Liver (tissue), 8 donors: ENCODE measurements at regions not wholly inside any gene's neighbourhood (a gene's known extent, or its start where the extent isn't known, plus 50 kb on each side); places are given as distances from the start of the nearest gene placed in this dataset.

Experiments used
- DNase-seq: peaks from one replicate; pipeline ENCODE4 v3.0.0-alpha.2; 2017; ENCODE audit warnings: low spot score
- H3K27ac ChIP-seq, 2 donors: one replicate each; pipeline ENCODE4 v1.7.0; 2013; ENCODE audit warnings: inconsistent platforms in 2 of 2, low read length in 2 of 2, control low read depth in 1 of 2, low read depth in 1 of 2, mild to moderate bottlenecking in 1 of 2
- H3K27me3 ChIP-seq, 4 donors: one replicate each; pipeline versions ENCODE4 v1.6.1 to v1.7.0; 2013; ENCODE audit warnings: low read length in 3 of 4, inconsistent platforms in 1 of 4, mild to moderate bottlenecking in 1 of 4, moderate library complexity in 1 of 4; ENCODE audit not compliant: control insufficient read depth in 4 of 4, insufficient read depth in 4 of 4
- H3K36me3 ChIP-seq, 4 donors: one replicate each; pipeline versions ENCODE4 v1.6.1 to v1.7.0; 2013; ENCODE audit warnings: low read length in 3 of 4, mild to moderate bottlenecking in 3 of 4, low read depth in 1 of 4, moderate library complexity in 1 of 4; ENCODE audit not compliant: control insufficient read depth in 4 of 4, insufficient read depth in 3 of 4
- H3K4me1 ChIP-seq, 4 donors: one replicate each; pipeline versions ENCODE4 v1.6.1 to v1.7.0; 2013; ENCODE audit warnings: low read length in 3 of 4, mild to moderate bottlenecking in 3 of 4, moderate library complexity in 1 of 4; ENCODE audit not compliant: control insufficient read depth in 4 of 4, insufficient read depth in 4 of 4
- H3K4me3 ChIP-seq, 3 donors: one replicate each; pipeline versions ENCODE4 v1.6.1 to v1.7.0; 2013; ENCODE audit warnings: low read length in 3 of 3, control low read depth in 1 of 3, low read depth in 1 of 3, mild to moderate bottlenecking in 1 of 3
- H3K9ac ChIP-seq, 2 donors: one replicate each; pipeline ENCODE4 v1.7.0; 2013; ENCODE audit warnings: low read length in 2 of 2, mild to moderate bottlenecking in 2 of 2, moderate library complexity in 2 of 2, control low read depth in 1 of 2, low read depth in 1 of 2
- H3K9me3 ChIP-seq, 4 donors: one replicate each; pipeline versions ENCODE4 v1.6.1 to v1.7.0; 2013; ENCODE audit warnings: low read length in 3 of 4; ENCODE audit not compliant: control insufficient read depth in 4 of 4
- EGR1 ChIP-seq, 2 donors: IDR thresholded peaks; 2 replicates each; pipeline ENCODE4 v1.6.1; 2016 to 2018; ENCODE audit warnings: antibody characterized with exemption in 2 of 2, low read depth in 2 of 2
- FOXA1 ChIP-seq: IDR thresholded peaks from 2 replicates; pipeline ENCODE4 v1.6.1; 2016; ENCODE audit warnings: antibody characterized with exemption
- FOXA2 ChIP-seq: IDR thresholded peaks from 2 replicates; pipeline ENCODE4 v1.6.1; 2016; ENCODE audit warnings: antibody characterized with exemption
- GABPA ChIP-seq, 2 donors: IDR thresholded peaks in 1 of 2; conservative IDR thresholded peaks in 1 of 2; 2 replicates each; pipeline ENCODE4 v1.6.1; 2016; ENCODE audit warnings: antibody characterized with exemption in 2 of 2, mild to moderate bottlenecking in 1 of 2, moderate library complexity in 1 of 2
- HNF4A ChIP-seq, 2 donors: conservative IDR thresholded peaks; 2 replicates each; pipeline ENCODE4 v1.6.1; 2016; ENCODE audit warnings: antibody characterized with exemption in 2 of 2, mild to moderate bottlenecking in 2 of 2
- HNF4G ChIP-seq: IDR thresholded peaks from 2 replicates; pipeline ENCODE4 v1.6.1; 2016; ENCODE audit warnings: antibody characterized with exemption
- JUND ChIP-seq, 2 donors: IDR thresholded peaks; 2 replicates each; pipeline ENCODE4 v1.6.1; 2016; ENCODE audit warnings: antibody characterized with exemption in 2 of 2
- NR2F2 ChIP-seq: IDR thresholded peaks from 2 replicates; pipeline ENCODE4 v1.6.1; 2016; ENCODE audit warnings: antibody characterized with exemption
- RAD21 ChIP-seq, 2 donors: IDR thresholded peaks; 2 replicates each; pipeline ENCODE4 v1.6.1; 2016; ENCODE audit warnings: antibody characterized with exemption in 2 of 2, mild to moderate bottlenecking in 2 of 2
- RXRA ChIP-seq, 2 donors: IDR thresholded peaks; 2 replicates each; pipeline ENCODE4 v1.6.1; 2017 to 2018; ENCODE audit warnings: antibody characterized with exemption in 2 of 2, mild to moderate bottlenecking in 1 of 2
- SP1 ChIP-seq: IDR thresholded peaks from 2 replicates; pipeline ENCODE4 v1.6.1; 2018; ENCODE audit warnings: antibody characterized with exemption, mild to moderate bottlenecking
- TAF1 ChIP-seq: conservative IDR thresholded peaks from 2 replicates; pipeline ENCODE4 v1.6.1; 2016; ENCODE audit warnings: antibody characterized with exemption, mild to moderate bottlenecking
- YY1 ChIP-seq: IDR thresholded peaks from 2 replicates; pipeline ENCODE4 v1.6.1; 2016; ENCODE audit warnings: antibody characterized with exemption, mild to moderate bottlenecking
- WGBS: extraction: QIAGEN DNeasy Blood & Tissue Kit; methylation state at CpG from one replicate; pipeline ENCODE4 v1.1.7; 2013; 5-methylcytosine and 5-hydroxymethylcytosine counted together
- TF ChIP-seq, protein P1 (sequence below): IDR thresholded peaks from 2 replicates; pipeline ENCODE4 v1.6.1; 2016; ENCODE audit warnings: antibody characterized with exemption
- TF ChIP-seq, protein P2 (sequence below): IDR thresholded peaks from 2 replicates; pipeline ENCODE4 v1.6.1; 2016; ENCODE audit warnings: antibody characterized with exemption
- TF ChIP-seq, protein P3 (sequence below): IDR thresholded peaks from 2 replicates; pipeline ENCODE4 v1.6.1; 2016; ENCODE audit warnings: antibody characterized with exemption
- TF ChIP-seq, protein P4 (sequence below): fragments of 150-350 bp; IDR thresholded peaks from 2 replicates; pipeline ENCODE4 v1.5.1; 2017; ENCODE audit warnings: improper control_type of control experiment, low read depth, low read length; ENCODE audit not compliant: missing input control
- TF ChIP-seq, protein P5 (sequence below): IDR thresholded peaks from 2 replicates; pipeline ENCODE4 v1.6.1; 2016; ENCODE audit warnings: antibody characterized with exemption, mild to moderate bottlenecking
- donor health status: healthy.
- donor health status: healthy.
- donor health status: healthy.
- donor health status: healthy.
- donor health status: healthy.

DNA sequence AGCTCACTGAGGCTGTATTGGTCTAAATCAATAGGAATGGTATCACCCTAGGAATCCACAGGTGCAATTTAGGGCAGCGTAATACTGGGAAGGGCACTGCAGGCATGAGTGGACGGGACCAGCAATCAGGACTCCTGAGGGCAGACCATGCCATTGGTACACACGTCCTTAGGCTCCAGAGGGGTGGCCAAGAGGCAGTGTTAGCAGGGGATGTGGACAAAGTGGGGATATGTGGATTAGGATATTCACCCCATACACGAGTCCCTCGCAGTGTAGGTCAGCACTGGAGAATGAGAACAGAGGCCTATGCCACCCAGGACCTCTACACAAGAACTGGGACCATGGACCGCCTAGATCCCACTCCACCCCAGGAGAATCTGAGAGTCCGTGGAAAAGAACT is 389.8 kb downstream of the BCL11A start:
- 85% methylated on average over 7 of the region's 7 CpGs for WGBS

DNA sequence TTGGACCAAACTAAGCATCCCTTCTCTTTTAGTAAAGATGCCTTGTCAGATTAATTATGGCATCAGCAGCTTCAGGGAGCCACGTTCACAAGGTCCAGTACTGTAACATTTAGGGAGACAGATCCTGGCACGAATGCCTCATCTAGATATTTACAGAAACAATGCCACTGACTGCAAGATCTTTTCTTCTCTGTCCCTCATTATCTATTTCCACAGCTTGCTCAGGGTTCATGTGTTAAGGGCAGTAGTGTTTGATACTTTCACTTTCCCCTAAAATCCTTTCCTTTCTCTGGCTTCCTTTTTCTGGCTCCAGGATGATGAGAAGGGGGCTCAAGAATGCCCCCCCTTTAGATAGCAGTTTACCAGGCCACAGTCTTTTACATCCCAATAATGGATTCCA is 393.9 kb downstream of the BCL11A start:
- H3K27me3 ChIP-seq, result no peaks in the 10 kb centered on the region
- WGBS, result 32% methylated on average over 2 of the region's 2 CpGs
- no peak for DNase-seq
- no peaks in the 10 kb centered on the region for H3K9me3 ChIP-seq
- H3K9ac ChIP-seq, result no peak overlapping the region
- no peak overlapping the region for H3K4me3 ChIP-seq
- H3K36me3 ChIP-seq, result no peaks in the 10 kb centered on the region
- no peaks in the 10 kb centered on the region for H3K4me1 ChIP-seq
- H3K27ac ChIP-seq, result no peak overlapping the region
- TF ChIP-seq FOXA1 (no peak), JUND (IDR thresholded peaks at IDR 0.05) (no peak), GABPA (IDR thresholded peaks at IDR 0.05 in 1 of 2, conservative IDR thresholded peaks at IDR 0.05 in 1 of 2) (no peak), EGR1 (IDR thresholded peaks at IDR 0.05; ENCODE audit: low read depth in 2 of 2) (no peak), RAD21 (IDR thresholded peaks at IDR 0.05) (no peak), HNF4A (conservative IDR thresholded peaks at IDR 0.05) (no peak), HNF4G (no peak), NR2F2 (no peak), FOXA2 (no peak), SP1 (no peak), TAF1 (no peak)
- TF ChIP-seq, protein P1, sequence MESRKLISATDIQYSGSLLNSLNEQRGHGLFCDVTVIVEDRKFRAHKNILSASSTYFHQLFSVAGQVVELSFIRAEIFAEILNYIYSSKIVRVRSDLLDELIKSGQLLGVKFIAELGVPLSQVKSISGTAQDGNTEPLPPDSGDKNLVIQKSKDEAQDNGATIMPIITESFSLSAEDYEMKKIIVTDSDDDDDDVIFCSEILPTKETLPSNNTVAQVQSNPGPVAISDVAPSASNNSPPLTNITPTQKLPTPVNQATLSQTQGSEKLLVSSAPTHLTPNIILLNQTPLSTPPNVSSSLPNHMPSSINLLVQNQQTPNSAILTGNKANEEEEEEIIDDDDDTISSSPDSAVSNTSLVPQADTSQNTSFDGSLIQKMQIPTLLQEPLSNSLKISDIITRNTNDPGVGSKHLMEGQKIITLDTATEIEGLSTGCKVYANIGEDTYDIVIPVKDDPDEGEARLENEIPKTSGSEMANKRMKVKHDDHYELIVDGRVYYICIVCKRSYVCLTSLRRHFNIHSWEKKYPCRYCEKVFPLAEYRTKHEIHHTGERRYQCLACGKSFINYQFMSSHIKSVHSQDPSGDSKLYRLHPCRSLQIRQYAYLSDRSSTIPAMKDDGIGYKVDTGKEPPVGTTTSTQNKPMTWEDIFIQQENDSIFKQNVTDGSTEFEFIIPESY, result no peak
- TF ChIP-seq, protein P2, sequence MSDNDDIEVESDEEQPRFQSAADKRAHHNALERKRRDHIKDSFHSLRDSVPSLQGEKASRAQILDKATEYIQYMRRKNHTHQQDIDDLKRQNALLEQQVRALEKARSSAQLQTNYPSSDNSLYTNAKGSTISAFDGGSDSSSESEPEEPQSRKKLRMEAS, result no peak
- TF ChIP-seq, protein P3, sequence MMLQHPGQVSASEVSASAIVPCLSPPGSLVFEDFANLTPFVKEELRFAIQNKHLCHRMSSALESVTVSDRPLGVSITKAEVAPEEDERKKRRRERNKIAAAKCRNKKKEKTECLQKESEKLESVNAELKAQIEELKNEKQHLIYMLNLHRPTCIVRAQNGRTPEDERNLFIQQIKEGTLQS, result no peak

More for the DNA sequence above, 389.8 kb downstream of the BCL11A start:
- Histone ChIP-seq H3K36me3 (no peaks in the 10 kb centered on the region), H3K9ac (no peak overlapping the region), H3K9me3 (no peaks in the 10 kb centered on the region), H3K4me3 (no peak overlapping the region), H3K4me1 (no peaks in the 10 kb centered on the region), H3K27me3 (no peaks in the 10 kb centered on the region), H3K27ac (no peak overlapping the region)
- no peak for DNase-seq
- TF ChIP-seq YY1 (no peak), HNF4G (no peak), RXRA (IDR thresholded peaks at IDR 0.05) (no peak), JUND (IDR thresholded peaks at IDR 0.05) (no peak), NR2F2 (no peak), FOXA2 (no peak), TAF1 (no peak), RAD21 (IDR thresholded peaks at IDR 0.05) (no peak), EGR1 (IDR thresholded peaks at IDR 0.05; ENCODE audit: low read depth in 2 of 2) (no peak), FOXA1 (no peak), HNF4A (conservative IDR thresholded peaks at IDR 0.05) (no peak), GABPA (IDR thresholded peaks at IDR 0.05 in 1 of 2, conservative IDR thresholded peaks at IDR 0.05 in 1 of 2) (no peak)
- TF ChIP-seq, protein P4, sequence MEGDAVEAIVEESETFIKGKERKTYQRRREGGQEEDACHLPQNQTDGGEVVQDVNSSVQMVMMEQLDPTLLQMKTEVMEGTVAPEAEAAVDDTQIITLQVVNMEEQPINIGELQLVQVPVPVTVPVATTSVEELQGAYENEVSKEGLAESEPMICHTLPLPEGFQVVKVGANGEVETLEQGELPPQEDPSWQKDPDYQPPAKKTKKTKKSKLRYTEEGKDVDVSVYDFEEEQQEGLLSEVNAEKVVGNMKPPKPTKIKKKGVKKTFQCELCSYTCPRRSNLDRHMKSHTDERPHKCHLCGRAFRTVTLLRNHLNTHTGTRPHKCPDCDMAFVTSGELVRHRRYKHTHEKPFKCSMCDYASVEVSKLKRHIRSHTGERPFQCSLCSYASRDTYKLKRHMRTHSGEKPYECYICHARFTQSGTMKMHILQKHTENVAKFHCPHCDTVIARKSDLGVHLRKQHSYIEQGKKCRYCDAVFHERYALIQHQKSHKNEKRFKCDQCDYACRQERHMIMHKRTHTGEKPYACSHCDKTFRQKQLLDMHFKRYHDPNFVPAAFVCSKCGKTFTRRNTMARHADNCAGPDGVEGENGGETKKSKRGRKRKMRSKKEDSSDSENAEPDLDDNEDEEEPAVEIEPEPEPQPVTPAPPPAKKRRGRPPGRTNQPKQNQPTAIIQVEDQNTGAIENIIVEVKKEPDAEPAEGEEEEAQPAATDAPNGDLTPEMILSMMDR, result no peak
- TF ChIP-seq, protein P5, sequence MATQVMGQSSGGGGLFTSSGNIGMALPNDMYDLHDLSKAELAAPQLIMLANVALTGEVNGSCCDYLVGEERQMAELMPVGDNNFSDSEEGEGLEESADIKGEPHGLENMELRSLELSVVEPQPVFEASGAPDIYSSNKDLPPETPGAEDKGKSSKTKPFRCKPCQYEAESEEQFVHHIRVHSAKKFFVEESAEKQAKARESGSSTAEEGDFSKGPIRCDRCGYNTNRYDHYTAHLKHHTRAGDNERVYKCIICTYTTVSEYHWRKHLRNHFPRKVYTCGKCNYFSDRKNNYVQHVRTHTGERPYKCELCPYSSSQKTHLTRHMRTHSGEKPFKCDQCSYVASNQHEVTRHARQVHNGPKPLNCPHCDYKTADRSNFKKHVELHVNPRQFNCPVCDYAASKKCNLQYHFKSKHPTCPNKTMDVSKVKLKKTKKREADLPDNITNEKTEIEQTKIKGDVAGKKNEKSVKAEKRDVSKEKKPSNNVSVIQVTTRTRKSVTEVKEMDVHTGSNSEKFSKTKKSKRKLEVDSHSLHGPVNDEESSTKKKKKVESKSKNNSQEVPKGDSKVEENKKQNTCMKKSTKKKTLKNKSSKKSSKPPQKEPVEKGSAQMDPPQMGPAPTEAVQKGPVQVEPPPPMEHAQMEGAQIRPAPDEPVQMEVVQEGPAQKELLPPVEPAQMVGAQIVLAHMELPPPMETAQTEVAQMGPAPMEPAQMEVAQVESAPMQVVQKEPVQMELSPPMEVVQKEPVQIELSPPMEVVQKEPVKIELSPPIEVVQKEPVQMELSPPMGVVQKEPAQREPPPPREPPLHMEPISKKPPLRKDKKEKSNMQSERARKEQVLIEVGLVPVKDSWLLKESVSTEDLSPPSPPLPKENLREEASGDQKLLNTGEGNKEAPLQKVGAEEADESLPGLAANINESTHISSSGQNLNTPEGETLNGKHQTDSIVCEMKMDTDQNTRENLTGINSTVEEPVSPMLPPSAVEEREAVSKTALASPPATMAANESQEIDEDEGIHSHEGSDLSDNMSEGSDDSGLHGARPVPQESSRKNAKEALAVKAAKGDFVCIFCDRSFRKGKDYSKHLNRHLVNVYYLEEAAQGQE, result no peak
- TF ChIP-seq, protein P2, result no peak
- TF ChIP-seq, protein P3, result no peak
